NB4 (cell line): ENCODE measurements at regions not wholly inside any gene's neighbourhood (a gene's known extent, or its start where the extent isn't known, plus 50 kb on each side); places are given as distances from the start of the nearest gene placed in this dataset.

Experiments
- MYC ChIP-seq: IDR thresholded peaks from 2 replicates; pipeline ENCODE4 v1.6.1; 2011; ENCODE audit warnings: low read depth, low read length
- POLR2A ChIP-seq: IDR thresholded peaks from 2 replicates; pipeline ENCODE4 v1.6.1; 2011; ENCODE audit warnings: mild to moderate bottlenecking; ENCODE audit not compliant: insufficient read length; ENCODE audit errors: extremely low read depth

GRCh38 chr15:25545889-25546288, 107.1 kb upstream of the UBE3A start:
- TF ChIP-seq POLR2A (no peak), MYC (no peak)
